IMR-90 (cell line): ENCODE measurements at regions not wholly inside any gene's neighbourhood (a gene's known extent, or its start where the extent isn't known, plus 50 kb on each side); places are given as distances from the start of the nearest gene placed in this dataset.

ENCODE experiments used
- ATAC-seq: fragments of 200-7000 bp; cut with Tn5 transposase; 2 replicates; pipeline ENCODE4 v1.9.1; 2020; ENCODE audit warnings: low read depth, mild to moderate bottlenecking, moderate library complexity
- BruUV-seq: library from RNA; stranded (reverse); fragments of 400-500 nt; replicated peaks from 2 replicates; lab custom pipeline; 2021; lab: Mats Ljungman, UMichigan
- CTCF ChIA-PET: fragments of 300-600 bp; formaldehyde crosslinking; extraction: SDS; loops from one replicate; lab custom pipeline; 2021; ENCODE audit warnings: antibody characterized with exemption; lab: Yijun Ruan, JAX
- POLR2A ChIA-PET: fragments of 300-600 bp; sonication (Branson Sonifier 250); formaldehyde crosslinking; loops from one replicate; lab custom pipeline; 2022; ENCODE audit warnings: antibody characterized with exemption; ENCODE audit not compliant: unreplicated experiment; lab: Charles Lee
- DNase-seq: peaks from one replicate; pipeline ENCODE4 v3.0.0; 2013
- H2AFZ ChIP-seq: replicated peaks from 2 replicates; pipeline ENCODE3; 2013; ENCODE audit warnings: low read length, mild to moderate bottlenecking; ENCODE audit not compliant: poor library complexity
- H2AK5ac ChIP-seq: 2 replicates; pipeline ENCODE4 v1.6.1; 2013; ENCODE audit warnings: low read depth, low read length, inconsistent platforms
- H2AK9ac ChIP-seq: replicated peaks from 2 replicates; pipeline ENCODE3; 2013; ENCODE audit warnings: mild to moderate bottlenecking, low read depth, low read length, moderate library complexity; ENCODE audit not compliant: poor library complexity
- H2BK120ac ChIP-seq: 2 replicates; pipeline ENCODE4 v1.6.1; 2013; ENCODE audit warnings: low read depth, low read length, inconsistent platforms
- H2BK15ac ChIP-seq: 3 replicates; pipeline ENCODE4 v1.6.1; 2013; ENCODE audit warnings: low read depth, low read length, inconsistent platforms
- H2BK20ac ChIP-seq: 2 replicates; pipeline ENCODE4 v1.6.1; 2013; ENCODE audit warnings: low read depth, mild to moderate bottlenecking, inconsistent platforms, low read length, moderate library complexity
- H2BK5ac ChIP-seq: 2 replicates; pipeline ENCODE4 v1.6.1; 2013; ENCODE audit warnings: mild to moderate bottlenecking, low read depth, low read length, inconsistent platforms; ENCODE audit not compliant: poor library complexity, severe bottlenecking
- H3K14ac ChIP-seq: replicated peaks from 2 replicates; pipeline ENCODE4 v1.6.1; 2013; ENCODE audit warnings: low read depth, low read length, inconsistent platforms
- H3K18ac ChIP-seq: 2 replicates; pipeline ENCODE4 v1.6.1; 2013; ENCODE audit warnings: low read depth, low read length, control low read depth
- H3K23ac ChIP-seq: 2 replicates; pipeline ENCODE4 v1.6.1; 2013; ENCODE audit warnings: low read depth, low read length, inconsistent platforms
- H3K27ac ChIP-seq: 2 replicates; pipeline ENCODE4 v1.5.1; 2013; ENCODE audit warnings: mild to moderate bottlenecking, control low read depth, low read length; ENCODE audit not compliant: insufficient read depth
- H3K27me3 ChIP-seq: 2 replicates; pipeline ENCODE4 v1.6.1; 2013; ENCODE audit warnings: low read length; ENCODE audit not compliant: control insufficient read depth, insufficient read depth
- H3K36me3 ChIP-seq: 2 replicates; pipeline ENCODE4 v1.6.1; 2013; ENCODE audit warnings: low read length, mixed read lengths; ENCODE audit not compliant: control insufficient read depth, insufficient read depth
- H3K4ac ChIP-seq: 2 replicates; pipeline ENCODE4 v1.6.1; 2013; ENCODE audit warnings: low read depth, low read length, inconsistent platforms
- H3K4me1 ChIP-seq: 2 replicates; pipeline ENCODE4 v1.6.1; 2013; ENCODE audit warnings: low read length, mixed read lengths; ENCODE audit not compliant: control insufficient read depth, insufficient read depth
- H3K4me2 ChIP-seq: 2 replicates; pipeline ENCODE4 v1.6.1; 2013; ENCODE audit warnings: low read depth, mild to moderate bottlenecking, control low read depth, low read length, moderate library complexity
- H3K4me3 ChIP-seq: 2 replicates; pipeline ENCODE4 v1.5.1; 2013; ENCODE audit warnings: low read depth, mild to moderate bottlenecking, control low read depth, low read length, moderate library complexity; ENCODE audit not compliant: insufficient read depth
- H3K56ac ChIP-seq: 2 replicates; pipeline ENCODE4 v1.6.1; 2013; ENCODE audit warnings: low read length, inconsistent platforms; ENCODE audit not compliant: insufficient read depth; ENCODE audit errors: extremely low read depth
- H3K79me1 ChIP-seq, 2 experiments: 2 replicates each; pipeline ENCODE4 v1.6.1; 2013; ENCODE audit warnings: low read length in 2 of 2, inconsistent platforms in 1 of 2, low read depth in 1 of 2
- H3K9ac ChIP-seq: 2 replicates; pipeline ENCODE4 v1.6.1; 2013; ENCODE audit warnings: low read depth, low read length, control low read depth
- H3K9me1 ChIP-seq: 2 replicates; pipeline ENCODE4 v1.6.1; 2013; ENCODE audit warnings: low read length, inconsistent platforms; ENCODE audit not compliant: insufficient read depth
- H3K9me3 ChIP-seq: 2 replicates; pipeline ENCODE4 v1.6.1; 2013; ENCODE audit warnings: low read length; ENCODE audit not compliant: control insufficient read depth, insufficient read depth
- H4K20me1 ChIP-seq: 2 replicates; pipeline ENCODE4 v1.6.1; 2013; ENCODE audit warnings: low read length, inconsistent platforms; ENCODE audit not compliant: insufficient read depth
- H4K5ac ChIP-seq: 2 replicates; pipeline ENCODE4 v1.6.1; 2013; ENCODE audit warnings: mild to moderate bottlenecking, low read depth, low read length, control low read depth
- H4K8ac ChIP-seq, 2 experiments: 2 replicates each; pipeline ENCODE4 v1.6.1; 2013; ENCODE audit warnings: low read depth in 2 of 2, low read length in 2 of 2, control low read depth in 1 of 2, inconsistent platforms in 1 of 2
- H4K91ac ChIP-seq: 2 replicates; pipeline ENCODE4 v1.6.1; 2013; ENCODE audit warnings: low read depth, low read length, inconsistent platforms; ENCODE audit not compliant: insufficient read depth
- CHD1 ChIP-seq: IDR thresholded peaks from 2 replicates; pipeline ENCODE4 v1.6.1; 2012; ENCODE audit warnings: low read depth, low read length, improper control_type of control experiment
- FOS ChIP-seq: fragments of 150-350 bp; IDR thresholded peaks from 2 replicates; pipeline ENCODE4 v1.6.1; 2016; ENCODE audit warnings: low read depth, low read length
- MAFK ChIP-seq: IDR thresholded peaks from 2 replicates; pipeline ENCODE4 v1.6.1; 2012; ENCODE audit warnings: low read depth, low read length, improper control_type of control experiment
- MAZ ChIP-seq: IDR thresholded peaks from 2 replicates; pipeline ENCODE4 v1.6.1; 2012; ENCODE audit warnings: low read depth, mild to moderate bottlenecking, low read length, improper control_type of control experiment, moderate library complexity, borderline replicate concordance
- NFE2L2 ChIP-seq: fragments of 150-350 bp; IDR thresholded peaks from 2 replicates; pipeline ENCODE4 v1.6.1; 2016; ENCODE audit warnings: low read depth, mild to moderate bottlenecking, low read length
- RAD21 ChIP-seq: IDR thresholded peaks from 2 replicates; pipeline ENCODE4 v1.6.1; 2012; ENCODE audit warnings: low read length, improper control_type of control experiment
- RCOR1 ChIP-seq: IDR thresholded peaks from 2 replicates; pipeline ENCODE4 v1.6.1; 2012; ENCODE audit warnings: mild to moderate bottlenecking, low read length, improper control_type of control experiment; ENCODE audit not compliant: insufficient replicate concordance
- RFX5 ChIP-seq: IDR thresholded peaks from 2 replicates; pipeline ENCODE4 v1.8.0; 2012; ENCODE audit warnings: low read depth, mild to moderate bottlenecking, low read length, moderate library complexity
- SMC3 ChIP-seq: fragments of 150-350 bp; IDR thresholded peaks from 2 replicates; pipeline ENCODE4 v1.6.1; 2016; ENCODE audit warnings: low read depth, mild to moderate bottlenecking, antibody characterized with exemption, low read length, moderate library complexity
- WGBS, 2 experiments: methylation state at CpG; one replicate each; pipeline versions ENCODE4 v1.1.5 to v1.1.7; 2013; ENCODE audit warnings: missing lambda C conversion rate in 2 of 2; ENCODE audit not compliant: insufficient read length in 1 of 2; ENCODE audit errors: extremely low coverage in 2 of 2; 5-methylcytosine and 5-hydroxymethylcytosine counted together
- dilution Hi-C: fragments of 300-500 bp; cut with HindIII; formaldehyde crosslinking; loops from one replicate; pipeline ENCODE4 v1.14.3; 2018; ENCODE audit warnings: low sequenced_read_pairs; ENCODE audit not compliant: unreplicated experiment
- in situ Hi-C: fragments of 300-500 bp; cut with MboI; formaldehyde crosslinking; loops from 3 replicates; pipeline ENCODE4 v1.14.3; 2019; ENCODE audit warnings: low sequenced_read_pairs, inconsistent platforms, mixed read lengths
- intact Hi-C: fragments of 100-400 bp; cut with micrococcal nuclease; formaldehyde crosslinking; loops from 2 replicates; pipeline ENCODE4 v1.10.0; 2022
- TF ChIP-seq, protein P1 (sequence below): conservative IDR thresholded peaks from 2 replicates; pipeline ENCODE4 v1.5.1; 2012; ENCODE audit warnings: mild to moderate bottlenecking, low read depth, low read length, improper control_type of control experiment
- TF ChIP-seq, protein P2 (sequence below): fragments of 150-350 bp; IDR thresholded peaks from 2 replicates; pipeline ENCODE4 v1.6.1; 2017; ENCODE audit warnings: mild to moderate bottlenecking, antibody characterized with exemption, low read length, low read depth

DNA sequence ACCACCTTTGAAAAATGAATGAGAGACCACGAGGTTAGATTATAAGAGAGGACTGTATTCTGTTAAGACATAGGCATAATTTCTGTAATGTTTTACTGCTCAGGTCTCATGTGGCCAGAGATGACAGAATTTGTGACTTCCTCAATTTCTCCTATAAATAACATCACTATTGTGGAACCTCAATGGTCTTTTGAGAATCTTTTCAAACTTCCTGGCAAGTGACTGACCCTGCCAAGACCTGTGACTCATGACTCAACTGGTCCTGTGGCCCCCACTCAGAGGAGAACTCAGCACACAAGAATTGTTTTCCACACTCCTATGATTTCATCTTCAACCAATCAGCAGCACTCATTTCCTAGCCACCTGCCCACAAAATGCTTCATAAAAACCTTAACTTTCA, 508.2 kb upstream of the ATP2B1 start:
- Histone ChIP-seq H4K91ac (no peak overlapping the region), H3K9me3 (no peaks in the 10 kb centered on the region), H3K36me3 (no peaks in the 10 kb centered on the region), H4K5ac (no peak overlapping the region), H3K79me1 (no peaks in the 10 kb centered on the region), H3K23ac (no peak overlapping the region), H3K4me2 (no peak overlapping the region), H2AFZ (no peak overlapping the region), H3K9me1 (no peaks in the 10 kb centered on the region), H2AK9ac (no peak overlapping the region), H3K18ac (no peak overlapping the region), H3K9ac (no peak overlapping the region), H3K4me1 (no peaks in the 10 kb centered on the region), H2BK5ac (no peak overlapping the region), H2BK120ac (no peak overlapping the region), H3K56ac (no peak overlapping the region), H3K27ac (no peak overlapping the region), H3K4ac (no peak overlapping the region), H3K27me3 (no peaks in the 10 kb centered on the region), H2AK5ac (no peak overlapping the region), H3K4me3 (no peak overlapping the region), H2BK20ac (no peak overlapping the region), H4K8ac (no peak overlapping the region), H4K20me1 (no peaks in the 10 kb centered on the region), H3K14ac (no peak overlapping the region), H2BK15ac (no peak overlapping the region)
- no peak for ATAC-seq
- DNase-seq: no peak
- intact Hi-C loops: no loop called here
- ChIA-PET CTCF (no interaction called here), POLR2A (no interaction called here)
- in situ Hi-C loops: no loop called here
- dilution Hi-C loops: no loop called here
- WGBS, 2 experiments: no CpG with 5 or more reads among the region's 1 CpG
- TF ChIP-seq MAZ (no peak), FOS (no peak), CHD1 (no peak), SMC3 (no peak), NFE2L2 (no peak), MAFK (no peak), RFX5 (no peak), RCOR1 (no peak), RAD21 (no peak)
- TF ChIP-seq, protein P1, sequence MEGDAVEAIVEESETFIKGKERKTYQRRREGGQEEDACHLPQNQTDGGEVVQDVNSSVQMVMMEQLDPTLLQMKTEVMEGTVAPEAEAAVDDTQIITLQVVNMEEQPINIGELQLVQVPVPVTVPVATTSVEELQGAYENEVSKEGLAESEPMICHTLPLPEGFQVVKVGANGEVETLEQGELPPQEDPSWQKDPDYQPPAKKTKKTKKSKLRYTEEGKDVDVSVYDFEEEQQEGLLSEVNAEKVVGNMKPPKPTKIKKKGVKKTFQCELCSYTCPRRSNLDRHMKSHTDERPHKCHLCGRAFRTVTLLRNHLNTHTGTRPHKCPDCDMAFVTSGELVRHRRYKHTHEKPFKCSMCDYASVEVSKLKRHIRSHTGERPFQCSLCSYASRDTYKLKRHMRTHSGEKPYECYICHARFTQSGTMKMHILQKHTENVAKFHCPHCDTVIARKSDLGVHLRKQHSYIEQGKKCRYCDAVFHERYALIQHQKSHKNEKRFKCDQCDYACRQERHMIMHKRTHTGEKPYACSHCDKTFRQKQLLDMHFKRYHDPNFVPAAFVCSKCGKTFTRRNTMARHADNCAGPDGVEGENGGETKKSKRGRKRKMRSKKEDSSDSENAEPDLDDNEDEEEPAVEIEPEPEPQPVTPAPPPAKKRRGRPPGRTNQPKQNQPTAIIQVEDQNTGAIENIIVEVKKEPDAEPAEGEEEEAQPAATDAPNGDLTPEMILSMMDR: no peak
- TF ChIP-seq, protein P2, sequence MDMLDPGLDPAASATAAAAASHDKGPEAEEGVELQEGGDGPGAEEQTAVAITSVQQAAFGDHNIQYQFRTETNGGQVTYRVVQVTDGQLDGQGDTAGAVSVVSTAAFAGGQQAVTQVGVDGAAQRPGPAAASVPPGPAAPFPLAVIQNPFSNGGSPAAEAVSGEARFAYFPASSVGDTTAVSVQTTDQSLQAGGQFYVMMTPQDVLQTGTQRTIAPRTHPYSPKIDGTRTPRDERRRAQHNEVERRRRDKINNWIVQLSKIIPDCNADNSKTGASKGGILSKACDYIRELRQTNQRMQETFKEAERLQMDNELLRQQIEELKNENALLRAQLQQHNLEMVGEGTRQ: no peak
- no TSS peak for BruUV-seq
